HG02610 (cell line): ENCODE measurements at regions not wholly inside any gene's neighbourhood (a gene's known extent, or its start where the extent isn't known, plus 50 kb on each side); places are given as distances from the start of the nearest gene placed in this dataset.
"Not testable (repeated sequence)": the region's sequence is repeated elsewhere in the genome, so short reads cannot be mapped to it uniquely, and the experiment has no call there.

Source experiments
- ATAC-seq: cut with Tn5 transposase; IDR thresholded peaks from one replicate; pipeline ENCODE4 v1.9.1; 2021; ENCODE audit warnings: mild to moderate bottlenecking, moderate library complexity; ENCODE audit not compliant: unreplicated experiment

GRCh38 chr18:46226461-46226860, 122.3 kb downstream of the HAUS1 start:
- ATAC-seq, result no peak

- not testable (repeated sequence) for ATAC-seq
Observed at GRCh38 chr18:46229641-46230040, 125.5 kb downstream of the HAUS1 start.

- no peak for ATAC-seq
Observed at GRCh38 chr18:46236156-46236555, 132.0 kb downstream of the HAUS1 start.

- ATAC-seq, result no peak
Observed at GRCh38 chr18:46237891-46238290, 133.7 kb downstream of the HAUS1 start.

GRCh38 chr18:46239549-46239948, 135.4 kb downstream of the HAUS1 start:
- ATAC-seq, result no peak

- ATAC-seq, result no peak
Observed at GRCh38 chr18:46239998-46240397, 135.8 kb downstream of the HAUS1 start.

- not testable (repeated sequence) for ATAC-seq
Observed at GRCh38 chr18:46241393-46241792, 137.2 kb downstream of the HAUS1 start.

- ATAC-seq, result no peak
Observed at GRCh38 chr18:46242183-46242582, 138.0 kb downstream of the HAUS1 start.

- ATAC-seq, result no peak
Observed at GRCh38 chr18:46243095-46243494, 138.9 kb downstream of the HAUS1 start.

GRCh38 chr18:46243673-46244072, 139.5 kb downstream of the HAUS1 start:
- ATAC-seq, result no peak

GRCh38 chr18:46246101-46246500, 141.9 kb downstream of the HAUS1 start:
- no peak for ATAC-seq

- no peak for ATAC-seq
Observed at GRCh38 chr18:46247942-46248341, 143.8 kb downstream of the HAUS1 start.

GRCh38 chr18:46250084-46250811, 146.1 kb downstream of the HAUS1 start:
- peak; percentile 92 for ATAC-seq

- ATAC-seq, result no peak
Observed at GRCh38 chr18:46250812-46251173, 146.6 kb downstream of the HAUS1 start.

- ATAC-seq, result no peak
Observed at GRCh38 chr18:46252759-46253158, 148.6 kb downstream of the HAUS1 start.

GRCh38 chr18:46253498-46253897, 149.3 kb downstream of the HAUS1 start:
- no peak for ATAC-seq

GRCh38 chr18:46256078-46256477, 151.9 kb downstream of the HAUS1 start:
- no peak for ATAC-seq

- ATAC-seq, result no peak
Observed at GRCh38 chr18:46257366-46257765, 153.2 kb downstream of the HAUS1 start.

- no peak for ATAC-seq
Observed at GRCh38 chr18:46260016-46260878, 156.1 kb downstream of the HAUS1 start.

GRCh38 chr18:46260879-46261143, 156.6 kb downstream of the HAUS1 start:
- ATAC-seq, result no peak

- no peak for ATAC-seq
Observed at GRCh38 chr18:46261799-46262198, 157.6 kb downstream of the HAUS1 start.

GRCh38 chr18:46262856-46263255, 158.7 kb downstream of the HAUS1 start:
- no peak for ATAC-seq
